HG03432 (cell line): ENCODE measurements at regions not wholly inside any gene's neighbourhood (a gene's known extent, or its start where the extent isn't known, plus 50 kb on each side); places are given as distances from the start of the nearest gene placed in this dataset.
"Not testable (repeated sequence)": the region's sequence is repeated elsewhere in the genome, so short reads cannot be mapped to it uniquely, and the experiment has no call there.

Experiments used
- ATAC-seq: cut with Tn5 transposase; IDR thresholded peaks from one replicate; pipeline ENCODE4 v1.9.1; 2021; ENCODE audit warnings: mild to moderate bottlenecking, moderate library complexity; ENCODE audit not compliant: unreplicated experiment

DNA sequence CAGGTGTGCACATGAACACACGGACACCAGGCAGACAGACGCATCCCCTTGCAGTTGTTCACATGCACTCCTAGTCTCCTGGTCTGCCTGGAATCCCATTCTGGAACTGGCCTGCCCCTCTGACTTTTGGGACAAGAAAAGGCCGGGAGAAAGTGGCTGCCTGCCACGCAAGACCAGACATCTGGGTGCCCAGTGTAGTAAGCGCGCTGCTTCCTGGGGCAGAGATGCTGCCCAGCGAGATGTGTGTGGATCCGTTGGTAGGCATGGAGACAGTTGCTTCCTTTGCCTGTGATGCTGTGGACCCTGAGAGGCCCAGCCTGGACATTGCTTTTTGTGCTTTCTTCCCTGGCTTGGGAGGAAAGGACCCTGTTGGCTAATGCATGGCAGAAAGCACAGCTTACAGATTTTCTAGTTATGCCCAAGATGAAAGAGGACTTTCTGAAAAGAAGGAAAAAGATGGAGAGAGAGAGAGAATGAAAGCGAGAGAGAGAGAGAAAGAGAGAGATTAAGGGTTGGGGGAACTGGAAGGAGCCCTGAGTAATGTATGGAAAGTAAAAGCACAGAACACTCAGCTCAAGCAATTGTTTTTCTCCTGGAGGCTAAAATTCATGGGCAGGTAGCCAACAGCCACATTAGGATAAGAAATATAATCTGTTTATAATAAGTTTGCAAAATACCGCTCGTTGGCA, 235.3 kb downstream of the BCL2L11 start:
- not testable (repeated sequence) for ATAC-seq

DNA sequence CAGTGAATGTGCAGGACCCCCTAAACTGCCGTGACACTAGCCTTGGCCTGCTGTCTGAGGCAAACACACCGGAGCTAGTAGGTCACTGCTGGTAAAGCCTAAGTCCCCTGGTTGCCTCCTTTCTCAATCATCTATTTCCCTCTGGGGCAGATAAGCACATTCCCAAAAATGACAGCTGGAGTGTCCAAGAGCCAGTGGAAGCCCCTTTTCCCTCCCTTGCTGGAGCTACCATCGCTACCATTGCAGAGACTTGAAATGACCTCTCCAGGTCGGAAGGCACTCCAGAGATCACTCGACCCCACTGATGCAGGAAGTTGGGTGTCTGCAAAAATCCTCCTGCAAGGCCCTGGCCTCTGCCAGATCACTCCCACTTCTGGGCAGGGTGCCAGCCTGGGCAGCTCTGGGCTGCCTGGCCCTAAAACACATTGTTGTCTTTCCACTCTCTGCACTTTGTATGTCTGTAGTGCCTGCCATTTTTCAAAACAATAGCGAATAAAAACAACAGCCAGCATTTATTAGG, 235.9 kb downstream of the BCL2L11 start:
- ATAC-seq: not testable (repeated sequence)

DNA sequence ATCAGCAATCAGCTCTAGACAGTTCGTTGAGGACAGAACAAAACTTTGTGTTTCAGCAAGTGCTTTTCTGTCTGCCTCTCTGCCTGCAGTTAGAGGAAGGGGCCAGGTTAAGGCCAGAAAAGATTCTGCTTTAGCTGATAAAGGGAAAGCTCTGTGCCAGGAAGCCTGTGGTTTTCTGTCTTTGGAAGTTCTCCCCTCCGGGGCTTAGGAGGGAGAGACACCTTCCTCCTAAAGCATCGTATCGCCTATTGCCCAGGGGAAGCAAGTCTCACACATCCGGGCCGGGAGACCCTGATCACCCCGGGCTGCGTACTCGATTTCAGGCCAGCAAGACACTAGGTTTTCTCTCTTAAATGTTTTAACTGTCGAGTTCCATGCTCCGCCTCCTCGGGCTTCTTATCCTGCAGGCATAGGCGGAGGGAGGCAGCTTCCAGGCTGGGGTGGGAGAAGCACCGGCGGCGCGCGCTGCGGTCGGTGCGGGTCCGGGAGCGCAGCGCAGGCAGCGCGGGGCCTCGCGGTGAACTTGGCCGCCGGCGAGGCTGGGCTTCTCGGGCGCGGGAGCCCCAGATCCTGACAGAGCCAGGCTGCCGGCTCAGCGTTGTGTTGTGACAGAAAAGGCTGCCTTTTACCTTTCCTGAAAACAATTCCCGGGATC, 245.4 kb downstream of the BCL2L11 start:
- not testable (repeated sequence) for ATAC-seq

DNA sequence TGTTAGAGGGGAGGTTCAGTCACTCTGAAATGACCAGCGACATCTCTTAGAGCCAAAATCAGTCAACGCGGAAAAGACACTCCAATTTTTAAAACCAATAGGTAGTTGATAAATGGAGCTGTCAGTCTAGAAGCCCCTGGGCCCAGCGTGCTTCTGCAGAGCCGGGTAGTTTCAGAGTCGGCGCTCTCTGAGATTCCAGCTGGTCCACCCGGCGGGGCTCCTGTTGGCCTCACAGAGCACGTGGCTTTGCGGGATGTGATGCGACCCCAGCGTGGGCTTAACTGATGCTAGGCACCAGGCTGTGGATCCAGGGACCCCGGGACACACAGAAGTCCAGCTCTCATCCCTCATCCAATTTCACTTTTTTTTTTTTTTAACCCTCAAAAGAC, 245.9 kb downstream of the BCL2L11 start:
- ATAC-seq: not testable (repeated sequence)

DNA sequence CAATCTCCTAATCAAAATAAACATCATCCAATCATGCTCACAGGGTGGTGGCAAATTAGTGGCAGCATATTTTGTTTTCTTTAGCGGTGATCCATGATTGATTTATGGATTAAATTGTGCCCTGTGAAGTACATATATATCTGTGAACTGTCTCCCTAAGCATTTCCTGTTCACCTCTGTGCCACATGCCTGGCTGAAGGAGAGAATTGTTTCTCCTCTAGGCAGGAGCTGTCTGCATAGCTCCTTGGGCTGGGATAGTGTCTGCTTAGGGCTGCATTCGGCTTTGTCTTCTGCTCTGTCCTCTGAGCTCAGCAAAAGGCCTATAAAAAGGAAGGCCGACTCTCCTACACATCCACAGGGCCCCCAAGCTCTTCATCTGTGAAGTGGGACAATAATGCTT, 246.4 kb downstream of the BCL2L11 start:
- ATAC-seq: not testable (repeated sequence)

DNA sequence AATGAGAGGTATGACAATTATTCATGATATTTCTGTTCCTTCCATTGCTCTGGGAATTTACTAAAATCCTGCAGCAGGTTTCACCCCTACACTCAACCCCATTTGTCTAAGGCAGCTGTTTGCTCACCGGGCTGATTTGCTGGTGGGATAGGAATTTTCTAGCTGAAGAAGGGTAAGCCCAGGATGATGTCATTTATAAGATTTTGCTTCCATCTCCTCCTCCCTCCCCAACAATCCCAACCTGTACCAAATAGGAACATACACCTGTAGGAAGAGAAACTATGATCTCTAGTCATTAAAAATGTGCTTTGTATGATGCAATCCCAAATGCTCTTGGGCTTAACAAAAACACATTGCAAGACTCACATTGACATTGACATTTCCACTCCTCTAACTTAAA, 247.2 kb downstream of the BCL2L11 start:
- not testable (repeated sequence) for ATAC-seq

DNA sequence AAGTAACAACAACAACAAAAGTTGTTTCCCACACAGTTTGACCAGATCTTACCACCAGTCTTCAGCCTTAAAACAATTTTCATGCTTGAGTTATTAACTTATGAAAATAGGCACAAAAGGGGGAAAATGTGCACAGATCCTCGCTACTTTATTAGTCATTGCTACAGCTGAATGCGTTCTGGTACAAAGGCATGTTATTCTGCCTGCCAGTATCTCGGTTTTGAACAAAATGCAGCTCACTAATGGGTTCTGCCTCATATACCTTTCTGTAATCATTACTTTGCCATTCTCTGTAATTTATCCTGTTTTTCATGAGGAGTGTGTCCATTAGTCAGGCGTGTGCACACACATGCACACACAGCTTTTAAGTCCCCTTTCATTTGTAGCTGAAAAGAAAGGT, 247.6 kb downstream of the BCL2L11 start:
- peak; percentile 67 for ATAC-seq

DNA sequence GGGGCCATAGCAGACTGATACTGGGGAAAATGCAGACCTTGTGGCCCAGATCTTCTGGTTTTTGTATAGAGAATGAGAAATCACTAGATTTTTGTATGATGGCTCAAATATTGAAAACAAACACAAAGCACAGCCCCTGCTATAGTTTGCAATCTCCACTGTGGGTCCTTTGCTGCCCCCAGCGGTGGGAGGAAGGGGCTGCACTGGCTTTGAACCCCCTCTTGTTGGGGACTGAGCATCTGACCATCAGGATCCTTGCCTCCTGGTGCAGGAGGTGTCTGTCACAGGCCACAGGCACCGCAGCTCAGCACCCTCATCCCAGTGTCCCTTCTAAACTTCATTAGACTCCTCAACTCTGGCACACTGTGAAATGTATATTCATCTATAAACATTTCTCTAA, 252.3 kb downstream of the BCL2L11 start:
- not testable (repeated sequence) for ATAC-seq

DNA sequence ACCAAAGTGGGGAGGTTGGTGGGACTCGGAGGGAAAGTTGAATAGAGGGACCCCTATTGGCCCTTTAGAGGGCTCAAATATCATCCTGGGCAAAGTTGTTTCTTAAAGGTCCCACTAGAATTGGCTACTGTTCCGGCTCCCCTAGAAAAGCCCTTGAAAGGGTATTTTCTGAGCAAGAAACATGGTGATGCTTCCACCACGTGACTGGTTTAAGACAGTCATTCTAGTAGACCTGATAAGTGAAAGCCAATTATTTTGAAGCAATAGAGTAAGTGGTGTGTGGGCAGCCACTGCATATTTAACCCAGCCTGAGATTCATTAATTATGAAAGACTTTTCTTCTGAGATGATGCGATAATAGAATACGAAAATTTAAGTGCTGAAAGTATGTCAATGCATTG, 253.3 kb downstream of the BCL2L11 start:
- ATAC-seq: not testable (repeated sequence)

DNA sequence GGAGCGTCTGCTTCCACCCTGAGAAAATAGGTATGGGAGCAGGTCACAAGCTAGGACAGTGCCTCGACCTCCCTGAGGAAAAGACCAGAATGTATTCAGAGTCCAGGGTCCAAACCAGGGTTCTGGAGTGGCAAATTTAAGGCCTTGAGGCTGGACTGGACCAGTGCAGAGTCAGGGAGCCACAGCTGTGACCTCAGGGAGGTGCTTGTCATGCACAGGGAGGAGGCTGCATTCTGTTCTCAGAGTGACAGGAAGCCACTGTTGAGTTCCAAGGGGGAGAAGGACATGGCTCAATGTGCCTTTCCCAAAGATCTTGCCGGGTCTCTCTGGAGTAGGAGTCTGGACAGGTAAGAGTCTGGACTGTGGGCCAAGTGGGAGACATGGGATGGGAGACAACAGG, 254.0 kb downstream of the BCL2L11 start:
- not testable (repeated sequence) for ATAC-seq

DNA sequence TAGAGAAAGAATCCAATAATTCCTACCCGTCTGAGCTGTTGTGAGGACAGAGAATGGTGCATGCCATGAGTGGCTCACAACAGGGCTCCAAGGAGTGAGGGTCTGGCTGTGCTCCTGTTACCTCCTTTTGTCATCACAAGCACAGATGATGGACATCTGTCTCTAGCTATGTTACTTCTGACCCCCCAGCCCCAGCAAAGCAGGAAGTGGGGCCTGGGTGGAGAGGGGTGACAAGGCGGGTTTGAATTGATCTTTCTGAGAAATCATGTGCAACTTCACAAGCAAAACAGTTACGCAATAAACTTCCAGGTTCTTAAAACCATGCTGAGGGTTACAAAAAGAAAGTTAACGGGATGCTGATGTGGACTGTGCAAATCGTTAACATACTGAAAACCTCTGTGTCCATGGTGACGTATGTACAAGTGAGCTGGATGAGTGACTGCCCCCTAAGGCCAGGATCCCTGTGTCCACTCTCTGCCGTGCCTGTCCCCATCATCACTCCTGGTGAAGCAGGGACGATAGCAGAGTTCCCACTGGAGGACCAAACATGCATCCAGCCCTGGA, 254.7 kb downstream of the BCL2L11 start:
- not testable (repeated sequence) for ATAC-seq

DNA sequence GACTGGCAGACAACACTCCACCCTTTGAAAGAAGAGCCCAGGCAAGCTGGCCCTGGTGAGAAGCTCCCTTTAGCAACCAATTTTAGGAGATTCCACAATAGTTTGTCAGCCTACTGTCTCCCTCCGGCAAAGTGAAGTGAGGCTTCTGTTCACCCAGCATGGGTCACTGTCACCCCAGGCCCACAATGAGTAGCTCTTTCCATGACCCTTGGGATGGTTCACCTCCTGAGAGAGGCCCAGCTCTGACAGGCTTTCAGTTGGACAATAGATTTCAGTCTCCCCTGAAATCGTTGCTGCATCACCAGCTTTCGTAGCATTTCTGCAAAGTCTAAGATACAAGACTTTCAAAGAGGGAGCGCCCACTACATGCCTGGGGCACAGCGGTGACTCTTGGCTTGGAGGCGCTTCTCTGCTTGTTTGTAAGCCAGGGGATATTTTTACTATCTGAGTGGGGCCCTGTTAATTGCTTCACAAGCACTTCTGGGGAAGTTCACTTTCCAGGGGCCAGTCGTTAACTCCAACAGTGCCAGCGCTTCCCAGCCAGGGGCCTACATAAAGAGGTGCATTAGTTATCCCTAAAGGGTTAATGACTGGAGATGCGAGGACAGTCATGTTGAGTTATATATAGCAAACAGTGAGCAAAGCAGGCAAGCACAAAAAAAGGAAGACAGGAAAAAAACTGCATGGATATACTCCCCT, 255.7 kb downstream of the BCL2L11 start:
- ATAC-seq: not testable (repeated sequence)

DNA sequence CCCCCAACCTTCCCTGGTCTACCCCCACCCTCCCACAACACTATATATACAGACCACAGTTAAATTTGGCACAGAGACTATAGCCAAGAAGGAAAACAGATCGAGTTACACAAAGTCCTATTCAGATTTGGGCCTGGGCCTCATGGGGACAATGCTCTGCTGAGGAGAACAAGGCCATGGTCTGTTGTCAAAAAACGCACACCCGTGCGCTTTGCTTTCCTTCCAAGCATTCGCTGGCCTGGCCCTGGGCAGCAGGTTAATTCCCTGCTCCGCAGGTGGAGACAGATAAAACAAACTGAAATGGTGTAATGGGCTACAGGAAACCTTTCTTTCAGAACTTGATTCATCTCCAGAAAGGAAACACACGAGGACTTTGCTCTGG, 256.2 kb downstream of the BCL2L11 start:
- ATAC-seq: not testable (repeated sequence)

DNA sequence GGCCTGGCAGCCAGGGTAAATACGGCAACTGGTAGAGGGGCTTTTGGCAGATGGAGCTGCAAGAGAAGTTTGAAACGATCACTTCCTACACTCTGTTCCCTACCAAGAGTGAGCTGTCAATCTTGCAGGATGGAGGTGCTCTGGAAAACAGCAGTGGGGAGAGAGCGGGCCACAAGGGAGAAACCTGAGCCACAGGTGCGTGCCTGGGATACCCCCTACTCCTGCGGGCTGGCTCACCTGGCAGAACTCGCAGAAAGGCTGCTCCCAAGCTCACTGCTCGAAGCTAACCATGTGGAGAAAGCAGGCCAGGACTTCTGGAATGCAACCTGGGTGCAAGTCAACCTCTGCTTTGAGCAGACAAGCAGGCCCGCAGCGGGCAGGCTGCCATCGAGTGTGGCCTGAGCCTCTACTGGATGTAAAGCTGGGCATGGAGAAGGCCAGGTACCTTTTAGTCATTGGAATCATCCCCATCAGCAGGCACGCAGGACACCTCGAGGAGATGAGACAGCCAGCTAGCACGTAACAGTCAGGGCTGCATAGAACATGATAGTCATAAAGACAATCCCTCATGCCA, 256.8 kb downstream of the BCL2L11 start:
- ATAC-seq: not testable (repeated sequence)

DNA sequence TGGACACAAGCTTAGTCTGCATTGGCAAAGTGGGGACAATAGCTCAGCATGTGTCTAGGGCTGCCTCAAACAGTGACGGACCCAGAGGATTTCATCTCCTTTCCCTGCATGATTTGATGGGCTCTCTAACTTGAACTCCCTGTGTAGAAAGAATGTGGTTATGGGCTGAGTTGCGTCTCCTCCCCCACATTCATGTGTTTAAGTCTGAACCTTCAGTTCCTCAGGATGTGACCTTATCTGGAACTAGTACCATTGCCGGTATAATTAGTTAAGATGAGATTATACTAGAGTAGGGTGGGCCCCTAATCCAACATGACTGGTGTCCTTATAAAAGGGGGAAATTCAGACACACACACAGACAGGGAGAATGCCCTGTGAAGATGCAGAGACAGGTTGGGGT, 257.6 kb downstream of the BCL2L11 start:
- ATAC-seq: not testable (repeated sequence)

DNA sequence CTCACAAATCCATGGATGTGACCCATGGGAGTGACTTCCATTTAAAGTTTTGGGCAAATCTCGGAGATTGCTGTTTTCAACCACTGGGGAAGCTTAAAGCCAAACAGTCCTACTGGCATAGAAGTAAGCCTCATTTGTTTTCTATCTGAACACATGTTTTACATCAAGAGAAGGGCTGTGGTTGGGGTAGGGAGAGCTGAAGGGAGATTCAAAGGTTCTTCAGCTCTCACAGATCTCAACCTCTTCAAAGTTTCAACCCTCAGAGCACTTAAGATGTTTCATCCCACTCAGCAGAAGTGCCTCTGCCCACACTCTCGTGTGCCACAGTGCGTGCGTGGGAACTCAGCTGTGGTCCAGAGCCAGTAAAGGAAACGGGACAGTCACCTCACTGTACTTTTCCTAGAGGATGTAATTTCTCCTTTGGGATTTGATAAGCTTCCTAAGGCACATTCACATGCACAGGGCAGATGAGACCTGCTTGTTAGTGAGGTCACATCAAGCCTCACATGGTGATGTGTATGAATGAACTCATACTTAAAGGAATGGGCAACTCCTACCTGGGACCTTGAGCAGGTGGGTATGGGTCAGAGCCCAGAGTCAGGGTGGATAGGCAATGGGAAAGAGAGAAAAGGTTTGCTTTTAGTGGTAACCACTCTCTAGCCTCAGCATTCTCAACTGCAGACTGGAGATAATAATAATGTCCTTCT, 260.2 kb downstream of the BCL2L11 start:
- not testable (repeated sequence) for ATAC-seq

DNA sequence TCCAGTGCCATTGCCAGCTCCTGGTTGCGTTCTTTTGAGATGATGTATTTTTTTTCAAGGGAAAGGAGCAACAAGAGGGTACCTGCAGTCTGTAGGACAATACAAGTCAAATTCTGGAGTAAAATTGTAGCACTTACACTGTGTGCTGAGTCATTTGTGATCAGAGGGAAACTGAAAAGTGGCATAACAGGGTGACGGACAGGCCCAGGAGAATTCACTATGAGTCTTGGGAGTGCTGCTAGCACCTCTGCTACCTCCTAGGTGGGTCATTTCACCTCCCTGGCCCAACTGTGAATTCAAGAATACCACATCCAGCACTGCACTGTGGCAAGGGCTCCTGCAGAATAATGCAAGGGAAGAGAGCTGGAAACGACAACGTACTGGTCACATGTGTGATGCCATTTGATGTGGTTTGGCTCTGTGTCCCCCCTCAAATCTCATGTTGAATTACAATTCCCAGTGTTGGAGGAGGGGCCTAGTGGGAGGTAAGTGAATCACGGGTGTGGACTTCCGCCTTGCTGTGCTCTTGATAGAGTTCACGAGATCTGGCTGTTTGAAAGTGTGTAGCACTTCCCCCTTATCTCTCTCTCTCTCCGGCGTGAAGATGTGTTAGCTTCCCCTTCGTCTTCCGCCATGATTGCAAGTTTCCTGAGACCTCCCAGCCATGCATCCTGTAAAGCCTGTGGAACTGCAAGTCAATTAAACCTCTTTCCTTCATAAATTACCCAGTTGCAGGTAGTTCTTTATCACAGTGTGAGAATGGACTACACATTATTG, 261.0 kb downstream of the BCL2L11 start:
- not testable (repeated sequence) for ATAC-seq

DNA sequence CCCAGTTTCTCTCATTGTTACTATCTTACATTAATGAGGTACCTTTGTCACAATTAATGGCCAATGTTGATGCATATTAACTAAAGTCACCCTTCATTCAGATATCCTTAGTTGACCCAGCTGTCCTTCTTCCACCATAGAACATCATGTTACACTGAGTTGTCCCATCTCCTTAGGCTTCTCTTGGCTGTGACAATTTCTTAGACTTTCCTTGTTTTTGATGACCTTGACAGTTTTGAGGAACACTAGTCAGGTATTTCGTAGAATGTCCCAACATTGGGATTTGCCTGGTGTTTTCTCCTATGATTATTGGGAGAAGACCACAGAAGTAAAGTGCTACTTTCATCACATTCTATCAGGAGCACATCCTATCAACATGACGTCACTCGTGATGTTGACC, 261.8 kb downstream of the BCL2L11 start:
- ATAC-seq: not testable (repeated sequence)

DNA sequence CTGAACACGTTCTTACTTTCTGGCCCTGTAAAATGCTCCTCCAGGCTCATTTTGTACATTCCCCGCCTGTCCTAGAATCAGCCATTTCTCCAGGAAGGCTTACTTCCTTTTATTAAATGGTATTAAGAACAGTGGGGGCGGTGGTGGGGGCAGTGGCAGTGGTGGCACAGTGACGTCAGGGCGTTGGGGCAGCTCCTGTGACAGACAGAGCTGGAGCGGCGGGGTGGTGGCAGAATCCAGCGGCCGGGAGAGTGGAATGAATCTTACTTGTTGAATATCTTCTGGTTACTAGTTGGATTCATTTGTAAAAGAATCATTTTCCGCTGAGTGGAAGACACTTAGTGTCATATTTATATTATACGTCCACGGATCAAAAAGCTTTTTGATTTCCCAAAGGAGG, 262.6 kb downstream of the BCL2L11 start:
- not testable (repeated sequence) for ATAC-seq
